Suprapubic skin (tissue), 4 donors: ENCODE measurements at regions not wholly inside any gene's neighbourhood (a gene's known extent, or its start where the extent isn't known, plus 50 kb on each side); places are given as distances from the start of the nearest gene placed in this dataset.

Experiments used
- CTCF ChIP-seq, 2 donors: fragments of 200-600 bp in 1 of 2; fragments of 450-650 bp in 1 of 2; sonication (generic) in 1 of 2; IDR thresholded peaks; one replicate each; pipeline ENCODE4 v1.5.1; 2016 to 2019; ENCODE audit warnings: antibody characterized with exemption in 2 of 2, mild to moderate bottlenecking in 1 of 2, moderate library complexity in 1 of 2
- POLR2A ChIP-seq, 2 donors: fragments of 450-650 bp; IDR thresholded peaks; one replicate each; pipeline ENCODE4 v1.6.1; 2017; ENCODE audit warnings: antibody characterized with exemption in 2 of 2, mild to moderate bottlenecking in 2 of 2, moderate library complexity in 2 of 2
- POLR2AphosphoS5 ChIP-seq, 3 donors: sonication (generic); formaldehyde crosslinking; IDR thresholded peaks; one replicate each; pipeline ENCODE4 v1.6.1; 2017; ENCODE audit warnings: antibody characterized with exemption in 3 of 3

- TF ChIP-seq CTCF (IDR thresholded peaks at IDR 0.05) (no peak), POLR2A (IDR thresholded peaks at IDR 0.05) (no peak), POLR2AphosphoS5 (IDR thresholded peaks at IDR 0.05) (no peak)
Measured at GRCh38 chr11:112616327-112617097, 344.7 kb upstream of the NCAM1 start.
